ENCODE measurements at regions not wholly inside any gene's neighbourhood (a gene's known extent, or its start where the extent isn't known, plus 50 kb on each side); places are given as distances from the start of the nearest gene placed in this dataset.
A peak's percentile ranks its signal among the peaks of the same experiment; 100 is the strongest.

DNA sequence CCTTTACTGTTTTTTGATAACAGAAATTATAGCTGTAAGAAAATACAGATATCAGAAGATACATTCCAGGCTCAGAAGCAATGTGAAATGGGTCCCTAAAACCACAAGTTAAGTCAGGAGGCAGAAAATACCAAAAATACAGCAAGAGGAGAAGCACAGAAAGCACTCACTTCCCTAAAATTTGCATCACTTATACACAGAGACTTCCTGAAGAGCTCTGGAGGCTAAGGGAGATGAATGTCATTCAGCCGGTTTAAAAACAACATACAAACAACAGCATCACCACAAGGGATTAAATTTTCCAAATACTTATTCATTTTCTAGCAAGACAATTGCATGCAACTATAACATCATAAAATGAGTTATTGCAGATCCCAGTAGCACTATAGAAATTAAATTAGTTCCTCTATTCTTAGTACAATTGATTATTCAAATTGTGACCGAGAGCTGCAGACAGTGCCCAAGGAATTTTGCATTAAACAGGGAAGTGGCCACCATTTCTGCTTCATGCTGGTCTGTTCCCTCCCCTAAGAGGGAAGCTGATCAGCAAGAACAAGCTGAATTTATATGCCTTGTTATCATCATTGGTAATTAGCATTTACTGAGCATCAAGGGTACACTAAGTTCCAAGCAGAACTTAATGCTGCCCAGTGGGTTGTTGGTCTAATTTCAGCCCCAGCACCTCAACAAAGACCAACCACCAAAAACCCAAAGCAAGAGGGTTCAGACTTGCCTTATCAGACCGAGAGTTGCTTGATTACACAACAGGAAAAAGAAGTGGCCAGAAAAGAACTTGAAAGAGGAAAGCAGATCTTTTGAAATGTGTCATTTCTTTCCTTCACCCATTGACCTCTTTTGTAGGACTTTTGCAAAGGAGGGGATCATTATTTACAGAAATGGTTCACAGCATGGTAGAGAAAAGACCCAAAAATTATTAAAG, 140.7 kb downstream of the KCTD12 start:
- no peak for DNase-seq

DNA sequence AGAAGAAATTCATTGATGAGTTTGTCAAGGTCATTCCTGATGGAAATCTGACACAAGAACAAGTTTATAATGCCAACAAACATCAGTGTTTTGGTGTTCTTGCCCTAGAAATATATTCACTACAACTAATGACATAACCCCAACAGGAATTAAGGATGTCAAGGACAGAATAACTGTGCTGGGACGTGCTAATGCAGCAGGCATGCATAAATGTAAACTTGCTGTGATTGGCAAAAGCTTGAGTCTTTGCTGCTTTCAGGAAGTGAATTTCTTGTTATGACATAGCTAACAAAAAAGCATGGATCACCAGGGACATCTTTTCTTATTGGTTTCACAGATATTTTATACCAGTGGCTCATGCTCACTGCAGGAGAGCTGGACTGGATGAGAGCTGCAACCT, 144.6 kb downstream of the KCTD12 start:
- DNase-seq, result no peak

DNA sequence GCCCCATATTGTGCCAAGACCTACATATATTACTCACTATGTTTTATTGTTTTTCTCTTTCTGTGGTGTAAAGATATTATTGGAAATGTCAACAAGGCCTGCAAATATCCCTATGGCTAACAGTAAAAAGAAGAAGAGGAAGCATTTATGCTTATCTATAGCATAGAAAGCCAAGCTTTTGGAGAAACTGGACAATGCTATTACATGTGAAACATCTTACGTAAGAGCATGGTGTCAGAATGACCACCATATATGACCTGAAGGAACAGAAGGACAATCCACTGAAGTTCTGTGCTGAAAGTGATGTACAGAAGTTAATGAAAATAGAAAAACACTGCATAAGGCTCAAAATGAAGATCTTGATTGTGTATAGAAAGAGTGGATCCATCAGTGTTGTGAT, 145.2 kb downstream of the KCTD12 start:
- no peak for DNase-seq

DNA sequence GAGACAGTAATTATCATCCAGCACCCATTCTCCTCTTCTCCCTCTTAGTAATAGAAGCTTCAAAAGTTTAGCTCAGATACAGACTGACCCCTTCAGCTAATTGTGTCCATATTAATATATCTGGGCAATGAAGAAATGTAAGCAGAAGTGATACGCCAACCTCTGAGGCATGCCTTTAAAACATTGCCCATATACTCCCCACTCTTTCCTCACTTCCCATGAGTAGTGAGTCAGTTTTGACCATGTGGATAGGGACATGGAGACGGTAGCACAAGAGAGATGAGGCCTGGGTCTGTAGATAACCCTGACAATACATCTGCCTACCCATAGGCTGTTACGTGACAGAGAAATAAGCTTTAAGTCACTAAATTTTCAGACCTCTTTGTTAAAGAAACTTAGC, 147.6 kb downstream of the KCTD12 start:
- no peak for DNase-seq

DNA sequence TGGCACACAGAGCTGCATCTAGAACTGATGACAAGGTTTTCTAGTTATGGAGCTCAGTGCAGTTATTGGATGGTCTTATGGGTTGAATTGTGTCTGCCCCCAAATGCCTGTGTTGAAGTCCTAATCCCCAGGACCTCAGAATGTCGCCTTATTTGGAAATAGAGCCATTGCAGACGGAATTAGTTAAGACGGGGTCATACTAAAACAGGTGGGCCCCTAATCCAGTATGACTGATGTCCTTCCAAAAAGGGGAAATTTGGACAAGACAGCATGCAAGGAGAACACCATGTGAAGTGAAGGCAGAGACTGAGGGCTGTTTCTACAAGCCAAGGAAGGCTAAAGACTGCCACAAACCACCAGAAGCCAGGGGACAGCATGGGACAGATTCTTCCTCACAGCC, 148.7 kb downstream of the KCTD12 start:
- no peak for DNase-seq

DNA sequence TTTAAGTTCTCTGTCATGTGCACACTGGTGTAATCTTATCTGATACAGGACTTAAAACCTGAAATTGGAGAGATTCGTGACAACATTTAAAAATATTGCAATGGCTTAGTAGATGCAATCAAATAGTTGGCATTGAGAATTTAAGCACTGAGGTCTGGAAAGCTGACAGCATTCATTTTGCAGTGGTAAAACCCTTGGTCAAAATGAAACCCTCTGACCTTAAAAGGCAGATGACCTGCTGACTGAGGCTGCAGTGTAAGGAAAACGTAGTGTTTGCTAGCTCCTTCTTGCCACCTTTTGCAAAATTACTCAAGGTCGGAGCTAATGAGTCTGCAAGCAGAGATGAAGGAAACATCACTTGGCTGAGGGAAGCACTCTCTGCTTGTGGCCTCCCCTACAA, 150.6 kb downstream of the KCTD12 start:
- no peak for DNase-seq

DNA sequence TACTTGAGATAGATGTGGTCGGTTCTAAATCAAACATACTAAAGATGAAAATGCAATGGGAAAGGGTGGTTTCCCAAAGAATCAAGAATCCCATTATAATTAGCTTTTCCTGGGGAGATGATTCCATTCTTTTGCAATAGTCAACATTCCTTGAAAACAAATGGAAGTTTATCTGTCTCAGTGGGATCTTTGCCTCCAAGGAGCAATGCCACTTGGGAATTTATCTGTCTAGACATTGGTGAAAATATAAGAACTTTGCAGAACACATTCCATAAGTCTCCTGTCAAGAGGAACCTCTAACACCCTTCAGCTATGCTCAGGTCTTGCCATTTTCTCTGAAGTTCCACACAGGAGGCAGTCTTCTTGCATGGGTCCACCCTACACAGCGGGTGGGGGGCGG, 152.5 kb downstream of the KCTD12 start:
- no peak for DNase-seq

DNA sequence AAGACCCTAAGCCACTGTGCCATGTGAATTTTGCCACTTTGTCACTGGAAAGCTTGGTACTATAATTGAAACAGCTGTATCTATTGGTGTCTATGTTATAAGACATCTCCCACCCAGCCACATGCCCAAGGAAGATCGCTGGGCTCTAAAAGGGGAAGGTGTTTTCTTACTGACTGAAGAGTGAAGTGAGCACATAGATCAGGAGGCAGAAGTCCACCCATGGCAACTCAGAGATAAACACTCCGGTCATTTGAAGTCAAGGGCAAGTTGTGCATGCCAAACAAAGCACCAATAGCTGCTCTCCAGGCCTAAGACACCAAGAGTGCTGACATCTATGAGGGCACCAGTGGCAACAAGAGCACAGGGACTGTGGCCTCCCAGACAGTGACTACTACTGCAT, 153.8 kb downstream of the KCTD12 start:
- no peak for DNase-seq

DNA sequence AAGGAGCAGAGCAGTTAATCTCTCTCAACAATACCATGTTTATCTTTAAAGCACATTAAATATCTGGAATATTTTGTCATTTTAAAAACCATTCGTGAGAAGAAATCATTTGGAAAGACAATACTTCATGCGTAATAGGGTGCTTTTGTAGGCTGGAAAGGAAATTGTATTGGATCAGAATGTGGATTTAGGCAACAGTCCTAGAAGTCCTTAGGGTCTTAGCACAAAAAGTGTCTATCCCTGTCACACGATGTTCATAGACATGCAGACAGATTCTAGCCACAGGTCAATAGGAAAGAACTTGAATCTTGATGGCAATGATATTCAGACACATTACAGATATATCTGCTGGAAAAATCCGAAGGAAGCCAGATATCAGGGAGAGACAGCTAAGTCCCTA, 156.0 kb downstream of the KCTD12 start:
- DNase-seq, result peak in 1 of 2 experiments; percentile 20

DNA sequence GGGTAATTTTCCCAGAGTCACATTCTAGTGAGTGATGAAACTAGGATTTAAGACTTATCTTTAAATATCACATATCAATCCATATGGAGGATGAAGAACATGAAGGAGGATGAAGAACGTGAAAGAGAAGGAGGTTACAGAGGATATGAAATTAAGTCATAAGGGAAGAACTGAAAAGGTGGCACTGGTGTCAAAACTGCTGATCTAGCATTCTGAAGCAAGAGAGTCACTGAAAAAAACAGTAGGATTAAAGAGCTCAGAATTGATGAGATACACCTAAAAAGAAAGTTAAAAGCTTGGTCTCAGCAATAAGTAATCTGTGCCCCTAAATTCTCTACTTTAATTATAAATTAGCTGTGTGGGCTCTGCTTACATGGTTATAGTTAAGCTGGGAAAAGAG, 156.5 kb downstream of the KCTD12 start:
- no peak for DNase-seq

DNA sequence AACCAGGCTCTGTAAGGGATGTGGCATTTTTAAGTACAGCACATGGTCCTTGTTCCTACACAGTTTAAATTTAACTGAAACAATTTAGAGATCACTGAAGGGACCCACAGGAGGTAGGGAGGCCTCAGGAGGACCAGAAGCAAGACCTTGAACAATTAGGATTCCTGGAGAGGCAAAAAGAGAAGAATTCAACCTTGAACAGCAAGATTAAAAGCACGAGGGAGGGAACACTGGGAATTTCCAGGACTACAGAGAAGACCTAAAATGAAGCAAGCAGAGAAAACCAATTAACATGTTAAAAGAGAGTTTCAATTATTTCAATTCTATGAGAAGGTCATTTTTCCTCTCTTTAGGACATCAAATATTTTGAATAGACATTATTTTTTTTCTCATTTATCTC, 160.3 kb downstream of the KCTD12 start:
- DNase-seq, result no peak

DNA sequence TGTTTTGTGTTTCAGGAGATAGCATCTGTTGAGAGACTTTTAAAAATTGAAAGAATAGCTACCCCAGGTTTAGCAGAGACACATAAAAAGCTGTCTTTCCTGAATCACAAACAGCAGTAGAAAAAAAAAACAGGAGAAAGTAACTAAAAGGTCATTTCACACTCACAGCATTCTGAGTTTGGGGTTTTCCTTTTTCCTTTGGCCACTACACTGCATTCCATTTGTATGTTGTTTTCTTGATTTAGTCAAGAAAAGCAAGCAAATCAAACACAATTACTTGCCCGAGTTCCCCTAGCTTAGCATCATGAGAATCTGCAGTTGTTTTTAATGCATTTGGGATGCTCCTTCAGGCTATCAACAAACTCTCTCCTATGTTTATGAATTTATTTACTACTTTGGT, 161.0 kb downstream of the KCTD12 start:
- DNase-seq, result no peak

DNA sequence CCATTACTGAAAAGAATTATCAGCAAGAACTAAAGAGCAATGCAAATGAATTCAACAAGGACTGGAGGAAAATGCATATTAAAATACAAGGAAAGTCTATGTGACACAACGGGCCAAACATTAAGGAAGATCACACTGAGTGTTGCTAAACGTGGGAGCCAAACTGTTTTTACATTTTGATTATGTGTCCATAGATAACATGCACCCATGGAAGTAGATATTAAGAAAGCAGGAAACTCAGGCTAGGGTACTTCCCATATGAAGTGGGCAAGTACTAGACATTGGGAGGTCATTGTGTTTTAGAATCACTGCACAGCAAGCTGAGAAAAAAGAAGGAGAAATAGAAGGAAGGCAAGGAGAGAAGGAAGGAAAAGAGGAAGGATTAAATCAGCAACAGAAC, 161.8 kb downstream of the KCTD12 start:
- DNase-seq, result no peak

DNA sequence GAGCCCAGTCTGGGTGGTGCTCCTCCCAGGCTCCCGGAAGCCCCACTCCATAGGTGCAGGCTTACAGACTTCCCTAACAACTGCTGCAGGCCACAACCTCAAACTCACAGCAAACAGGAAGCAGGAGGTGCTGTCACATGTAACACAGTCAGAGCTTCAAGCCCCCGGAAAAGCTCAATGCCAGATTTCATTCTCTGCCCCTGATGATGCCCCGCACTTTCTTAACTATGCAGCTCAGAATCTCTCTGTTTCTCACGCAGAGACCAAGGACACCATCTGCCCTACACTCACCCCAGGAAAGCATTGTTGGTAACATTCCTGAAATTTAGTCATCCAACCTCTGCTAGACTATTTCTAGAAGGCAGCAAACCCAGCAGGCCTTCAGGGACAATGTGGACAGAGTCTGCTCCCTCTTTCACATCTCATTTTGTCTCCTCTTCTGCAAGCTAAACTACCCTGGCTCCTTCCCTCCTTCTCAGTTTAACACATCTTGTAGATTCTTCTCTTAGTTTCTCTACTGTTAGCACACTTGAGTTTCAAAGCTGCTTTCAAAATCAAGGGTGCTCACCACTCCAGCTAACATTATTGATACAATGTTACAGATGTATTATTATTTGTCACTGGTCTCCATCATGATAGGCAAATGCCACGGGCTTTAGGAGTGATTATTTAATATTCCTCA, 162.5 kb downstream of the KCTD12 start:
- no peak for DNase-seq

DNA sequence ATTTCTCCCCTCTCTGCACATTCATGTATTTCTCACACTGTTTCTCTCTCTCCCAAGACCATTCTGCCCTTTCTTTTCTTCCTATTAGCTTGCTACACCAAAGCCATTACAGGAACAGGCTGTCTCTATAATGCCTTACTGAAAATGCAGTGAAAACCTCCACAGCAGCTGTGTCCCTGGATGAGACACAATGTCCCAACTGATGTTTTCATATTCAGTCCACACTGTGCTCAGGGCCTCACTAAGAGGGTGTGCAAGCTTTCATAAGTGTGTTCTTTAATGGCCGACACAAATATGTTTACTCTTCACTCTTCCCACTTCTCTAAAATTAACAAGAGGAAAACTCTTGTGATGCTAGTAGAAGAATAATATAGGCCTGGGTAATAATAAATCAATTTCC, 163.4 kb downstream of the KCTD12 start:
- no peak for DNase-seq

DNA sequence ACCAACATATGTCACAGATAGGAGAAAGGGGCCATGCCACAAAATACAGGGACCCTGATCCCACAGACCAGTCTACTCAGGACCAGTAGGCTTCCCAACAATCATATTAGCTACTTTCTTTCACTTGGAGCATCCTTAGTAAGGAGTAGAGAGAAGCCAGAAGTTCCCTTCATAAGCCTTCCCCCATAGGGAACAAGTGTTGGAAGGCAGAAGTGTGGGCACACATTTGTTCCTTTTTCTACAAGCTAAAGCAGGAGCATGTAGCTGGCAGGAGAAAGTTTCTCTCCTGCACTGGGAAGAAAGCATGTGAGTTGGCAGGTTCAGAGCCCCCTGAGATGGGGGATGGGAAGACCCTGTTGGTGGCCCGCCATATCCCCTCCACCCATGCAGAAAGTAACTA, 165.4 kb downstream of the KCTD12 start:
- no peak for DNase-seq

DNA sequence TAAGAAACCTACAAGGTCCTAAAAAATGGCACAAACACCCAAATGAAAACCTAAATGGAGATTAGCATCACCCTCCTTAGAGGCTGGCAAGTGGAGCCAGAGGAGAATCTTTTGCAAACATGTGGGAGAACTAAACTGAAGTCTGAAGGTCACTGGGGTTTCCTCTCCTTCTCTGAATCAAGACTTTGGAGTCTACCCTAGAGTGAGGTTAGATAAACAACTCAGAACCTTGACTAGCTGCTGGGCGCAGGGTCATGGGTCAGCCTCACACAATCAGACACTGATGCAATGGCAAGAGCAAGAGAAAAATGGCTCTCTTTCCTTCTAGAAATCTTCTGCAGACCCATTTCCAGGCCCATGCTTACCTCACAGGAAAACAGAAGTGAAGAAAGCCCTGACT, 165.8 kb downstream of the KCTD12 start:
- no peak for DNase-seq

DNA sequence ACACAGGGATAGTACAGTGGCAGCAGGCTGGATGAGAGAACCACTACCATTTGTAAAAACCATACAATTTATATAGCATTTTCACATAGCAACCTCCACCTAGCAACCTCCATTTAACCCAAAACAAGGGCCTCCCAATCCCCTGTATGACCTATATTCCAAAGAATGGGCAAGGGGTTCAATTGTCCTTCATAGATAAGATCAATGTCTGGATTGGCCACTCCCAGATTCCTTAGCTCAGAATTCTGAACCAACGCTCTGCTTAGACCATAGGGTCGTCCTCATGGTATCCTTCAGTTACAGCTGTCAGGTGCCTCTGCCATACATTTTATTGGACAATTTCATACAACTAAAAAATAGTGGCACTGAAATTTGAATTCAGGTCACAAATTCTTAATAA, 166.2 kb downstream of the KCTD12 start:
- DNase-seq, result no peak

DNA sequence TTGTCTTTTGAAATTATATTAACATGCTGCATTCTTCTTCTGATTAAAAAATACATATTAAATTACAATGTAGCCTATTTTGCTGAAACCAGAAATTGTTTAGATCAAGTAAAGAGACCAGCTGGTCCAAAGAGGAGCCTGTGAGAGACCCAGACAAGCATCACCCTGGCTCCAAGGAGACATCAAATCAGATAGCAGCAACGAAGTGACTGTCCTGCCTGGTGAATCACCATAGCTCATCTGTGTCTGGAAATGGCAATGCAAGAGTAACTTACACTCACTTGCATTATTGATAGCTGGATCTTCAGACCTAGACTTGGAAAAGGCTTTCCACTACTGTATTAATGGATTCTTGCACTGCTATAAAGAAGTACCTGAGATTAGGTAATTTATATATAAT, 169.1 kb downstream of the KCTD12 start:
- DNase-seq, result no peak

DNA sequence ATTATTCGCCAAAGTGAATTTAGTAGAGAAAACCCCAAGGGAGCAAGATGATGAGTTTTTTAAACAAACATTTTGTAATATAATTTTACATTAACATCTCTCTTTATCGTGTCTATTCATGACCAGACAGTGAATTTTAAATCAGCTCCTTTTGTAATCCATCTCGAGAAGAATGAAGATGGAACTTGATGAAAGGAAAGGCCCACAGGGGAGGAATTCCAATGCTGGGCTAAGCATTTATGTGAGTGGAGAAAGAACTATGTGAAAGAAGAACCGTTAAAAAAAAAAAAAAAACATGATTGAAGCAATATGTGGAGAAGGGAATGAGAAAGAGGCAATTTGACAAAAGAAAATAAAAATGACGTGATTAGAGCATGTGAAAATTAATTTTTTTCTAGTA, 170.6 kb downstream of the KCTD12 start:
- DNase-seq, result no peak

DNA sequence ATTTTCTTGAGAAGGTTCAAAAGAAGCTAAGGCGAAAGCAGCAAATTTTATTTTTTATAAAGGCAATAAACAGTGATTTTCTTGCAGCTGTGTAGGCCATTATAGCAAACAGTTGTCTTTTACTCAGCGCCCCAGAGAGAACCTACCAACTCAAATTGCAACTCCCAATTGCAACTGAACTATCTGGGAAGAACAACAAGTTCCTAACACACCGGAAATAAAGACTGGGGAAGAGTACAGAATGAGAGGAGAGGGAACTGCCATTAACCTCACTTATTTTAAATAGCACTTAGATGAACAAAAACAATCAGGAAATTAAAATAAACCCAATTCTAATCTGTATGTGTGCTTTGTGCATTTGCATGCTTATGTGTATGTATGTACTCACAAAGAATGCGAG, 171.1 kb downstream of the KCTD12 start:
- DNase-seq, result no peak

DNA sequence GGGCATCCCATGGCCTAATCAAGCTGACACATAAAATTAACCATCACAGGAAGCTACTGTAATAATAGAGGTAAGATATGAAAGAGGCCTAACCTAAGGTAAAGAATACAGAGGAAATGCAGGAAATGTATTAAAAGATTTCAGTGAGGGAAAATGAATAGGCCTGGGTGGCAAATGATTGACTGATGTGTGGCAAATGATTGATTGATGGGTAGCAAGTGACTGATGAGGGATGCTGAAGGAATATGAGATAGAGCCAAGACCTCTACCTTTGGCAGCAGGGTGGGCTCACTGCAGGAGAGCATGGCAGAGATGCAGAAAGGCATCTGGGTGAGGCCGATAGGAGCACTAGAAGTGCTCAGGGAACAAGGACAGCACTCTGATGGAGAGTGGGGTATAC, 172.9 kb downstream of the KCTD12 start:
- no peak for DNase-seq

DNA sequence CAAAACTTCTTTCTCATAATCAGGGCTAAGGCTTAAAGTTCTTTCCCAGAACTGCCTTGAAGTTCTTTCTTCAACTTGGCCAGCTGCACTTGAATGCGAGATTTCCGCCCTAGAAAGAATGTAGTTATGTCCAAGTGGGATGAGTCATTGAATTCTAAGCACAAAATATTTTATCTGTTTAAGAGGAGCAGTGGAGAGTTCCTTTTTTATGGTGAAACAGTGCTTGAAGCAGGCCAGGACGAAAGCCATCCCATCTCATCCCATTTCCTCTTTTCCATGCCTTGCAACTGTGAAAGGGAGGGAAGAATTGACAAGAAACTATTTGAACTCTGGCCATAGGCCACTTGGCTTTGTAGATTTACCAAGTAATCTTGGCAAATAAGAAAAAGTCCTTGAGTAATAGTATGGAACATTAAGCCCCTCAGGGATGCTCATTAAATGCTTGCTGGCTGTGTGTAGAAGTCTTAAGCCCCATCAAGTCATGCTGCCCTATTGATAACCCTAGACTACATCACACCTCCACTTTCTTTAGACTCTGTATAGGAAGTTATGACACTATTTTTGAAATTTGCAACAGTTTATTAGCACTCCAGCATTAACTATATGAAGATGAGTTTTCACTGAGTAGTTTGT, 174.5 kb downstream of the KCTD12 start:
- DNase-seq, result no peak

DNA sequence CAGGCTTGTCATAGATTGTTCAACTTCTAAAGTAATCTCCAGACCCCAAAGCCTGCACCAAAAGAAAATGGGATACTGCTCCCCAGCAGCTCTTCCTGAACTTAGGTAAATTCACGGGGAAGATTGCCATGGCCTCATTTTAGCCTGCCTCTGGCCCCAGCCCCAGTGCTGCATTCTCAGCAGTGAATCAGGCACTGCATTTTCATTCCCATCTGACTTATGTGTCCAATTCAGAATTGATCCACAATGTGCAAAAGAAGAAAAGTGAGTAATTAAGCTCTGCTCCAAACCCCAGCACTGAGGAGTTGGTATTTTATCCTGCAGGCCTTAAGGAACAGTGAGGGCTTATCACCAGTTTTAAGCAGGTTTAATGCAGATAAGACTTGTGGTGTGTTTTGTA, 176.4 kb downstream of the KCTD12 start:
- DNase-seq, result no peak

All from NCI-H1930 (cell line).